Endodermal cell (in vitro differentiated cells): ENCODE measurements at regions not wholly inside any gene's neighbourhood (a gene's known extent, or its start where the extent isn't known, plus 50 kb on each side); places are given as distances from the start of the nearest gene placed in this dataset.

Experiments used
- DNase-seq: peaks from one replicate; pipeline ENCODE4 v3.0.0-alpha.2; 2017
- H3K27ac ChIP-seq: 2 replicates; pipeline ENCODE4 v1.5.1; 2013; ENCODE audit warnings: mild to moderate bottlenecking, low read depth, low read length, moderate library complexity
- H3K27me3 ChIP-seq: 2 replicates; pipeline ENCODE4 v1.6.1; 2013; ENCODE audit warnings: mild to moderate bottlenecking, low read length, moderate library complexity; ENCODE audit not compliant: insufficient read depth, control insufficient read depth, poor library complexity, severe bottlenecking
- H3K36me3 ChIP-seq: 2 replicates; pipeline ENCODE4 v1.7.0; 2013; ENCODE audit warnings: mild to moderate bottlenecking, low read length, moderate library complexity; ENCODE audit not compliant: control insufficient read depth, insufficient read depth
- H3K4me1 ChIP-seq: one replicate; pipeline ENCODE4 v1.7.0; 2013; ENCODE audit warnings: low read length; ENCODE audit not compliant: control insufficient read depth, insufficient read depth
- H3K4me3 ChIP-seq: 2 replicates; pipeline ENCODE4 v1.5.1; 2013; ENCODE audit warnings: mild to moderate bottlenecking, low read length, moderate library complexity
- H3K9ac ChIP-seq: 2 replicates; pipeline ENCODE4 v1.6.1; 2013; ENCODE audit warnings: mild to moderate bottlenecking, low read length, moderate library complexity; ENCODE audit not compliant: poor library complexity, severe bottlenecking; ENCODE audit errors: extremely low read depth
- H3K9me3 ChIP-seq: 2 replicates; pipeline ENCODE4 v1.6.1; 2013; ENCODE audit warnings: mild to moderate bottlenecking, low read length, moderate library complexity; ENCODE audit not compliant: control insufficient read depth
- H3K27ac Mint-ChIP-seq: 2 replicates; pipeline ENCODE4 v1.8.0; 2020; ENCODE audit warnings: mixed read lengths
- H3K27me3 Mint-ChIP-seq: 2 replicates; pipeline ENCODE4 v1.8.0; 2021; ENCODE audit warnings: mild to moderate bottlenecking, mixed read lengths; ENCODE audit not compliant: insufficient read depth
- H3K36me3 Mint-ChIP-seq: 2 replicates; pipeline ENCODE4 v1.8.0; 2020; ENCODE audit warnings: low read depth, mixed read lengths
- H3K4me1 Mint-ChIP-seq: 2 replicates; pipeline ENCODE4 v1.8.0; 2020; ENCODE audit warnings: mixed read lengths
- H3K4me3 Mint-ChIP-seq: 2 replicates; pipeline ENCODE4 v1.8.0; 2020; ENCODE audit warnings: mild to moderate bottlenecking, moderate library complexity, mixed read lengths
- H3K9me3 Mint-ChIP-seq: 2 replicates; pipeline ENCODE4 v1.8.0; 2020; ENCODE audit warnings: mild to moderate bottlenecking, mixed read lengths
- WGBS, 2 experiments: methylation state at CpG; one replicate each; pipeline versions ENCODE4 v1.1.5 to v1.1.7; 2013; ENCODE audit warnings: missing lambda C conversion rate in 2 of 2, mixed read lengths in 1 of 2; ENCODE audit not compliant: insufficient coverage in 1 of 2, insufficient read length in 1 of 2; 5-methylcytosine and 5-hydroxymethylcytosine counted together
- TF ChIP-seq, protein P1 (sequence below): fragments of 200-600 bp; sonication (generic); conservative IDR thresholded peaks from 2 replicates; pipeline ENCODE4 v1.5.0; 2021; ENCODE audit warnings: antibody characterized with exemption, mild to moderate bottlenecking

DNA sequence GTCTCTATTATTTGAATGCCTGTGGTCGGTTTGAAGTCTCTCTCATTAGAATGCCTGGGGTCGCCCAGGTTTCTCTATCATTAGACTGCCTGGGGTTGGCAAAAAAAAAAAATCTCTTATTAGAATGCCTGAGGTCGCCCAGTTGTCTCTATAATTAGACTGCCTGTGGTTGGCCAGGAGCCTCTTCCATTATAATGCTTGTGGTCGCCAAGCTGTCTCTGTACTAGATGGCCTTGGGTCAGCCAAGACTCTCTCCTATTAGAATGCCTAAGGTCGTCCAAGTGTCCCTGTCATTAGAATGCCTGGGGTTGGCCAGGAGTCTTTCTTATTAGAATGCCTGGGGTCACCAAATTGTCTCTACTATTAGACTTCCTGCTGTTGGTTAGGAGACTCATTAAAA is 2228.4 kb downstream of the TP53TG3F start:
- H3K9me3 Mint-ChIP-seq: peaks cover 98% of the 10 kb centered on the region
- H3K36me3 Mint-ChIP-seq: no peaks in the 10 kb centered on the region
- no peaks in the 10 kb centered on the region for H3K27me3 Mint-ChIP-seq
- Histone ChIP-seq H3K4me1 (no peaks in the 10 kb centered on the region), H3K9me3 (peaks cover 90% of the 10 kb centered on the region), H3K27ac (no peak overlapping the region), H3K27me3 (no peaks in the 10 kb centered on the region), H3K9ac (no peak overlapping the region), H3K4me3 (no peak overlapping the region), H3K36me3 (no peaks in the 10 kb centered on the region)
- WGBS, 2 experiments: 57 to 68% methylated on average over 4 to 5 of the region's 5 CpGs
- no peak overlapping the region for H3K27ac Mint-ChIP-seq
- no peaks in the 10 kb centered on the region for H3K4me1 Mint-ChIP-seq
- no peak overlapping the region for H3K4me3 Mint-ChIP-seq
- TF ChIP-seq, protein P1, sequence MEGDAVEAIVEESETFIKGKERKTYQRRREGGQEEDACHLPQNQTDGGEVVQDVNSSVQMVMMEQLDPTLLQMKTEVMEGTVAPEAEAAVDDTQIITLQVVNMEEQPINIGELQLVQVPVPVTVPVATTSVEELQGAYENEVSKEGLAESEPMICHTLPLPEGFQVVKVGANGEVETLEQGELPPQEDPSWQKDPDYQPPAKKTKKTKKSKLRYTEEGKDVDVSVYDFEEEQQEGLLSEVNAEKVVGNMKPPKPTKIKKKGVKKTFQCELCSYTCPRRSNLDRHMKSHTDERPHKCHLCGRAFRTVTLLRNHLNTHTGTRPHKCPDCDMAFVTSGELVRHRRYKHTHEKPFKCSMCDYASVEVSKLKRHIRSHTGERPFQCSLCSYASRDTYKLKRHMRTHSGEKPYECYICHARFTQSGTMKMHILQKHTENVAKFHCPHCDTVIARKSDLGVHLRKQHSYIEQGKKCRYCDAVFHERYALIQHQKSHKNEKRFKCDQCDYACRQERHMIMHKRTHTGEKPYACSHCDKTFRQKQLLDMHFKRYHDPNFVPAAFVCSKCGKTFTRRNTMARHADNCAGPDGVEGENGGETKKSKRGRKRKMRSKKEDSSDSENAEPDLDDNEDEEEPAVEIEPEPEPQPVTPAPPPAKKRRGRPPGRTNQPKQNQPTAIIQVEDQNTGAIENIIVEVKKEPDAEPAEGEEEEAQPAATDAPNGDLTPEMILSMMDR: no peak
- DNase-seq: no peak

DNA sequence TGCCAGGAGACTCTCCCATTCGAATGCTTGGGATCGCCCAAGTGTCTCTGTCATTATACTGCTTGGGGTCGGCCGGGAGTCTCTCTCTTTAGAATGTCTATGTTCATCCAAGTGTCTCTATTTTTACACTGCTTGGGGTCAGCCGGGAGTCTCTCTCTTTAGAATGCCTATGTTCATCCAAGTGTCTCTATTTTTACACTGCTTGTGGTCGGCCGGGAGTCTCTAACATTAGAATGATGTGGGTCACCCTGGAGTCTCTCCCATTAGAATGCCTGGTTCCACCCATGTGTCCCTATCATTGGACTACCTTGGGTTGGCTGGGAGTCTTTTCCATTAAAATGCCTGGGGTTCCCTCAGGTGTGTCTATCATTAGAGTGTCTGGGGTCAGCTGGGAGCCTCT is 2230.4 kb downstream of the TP53TG3F start:
- peaks cover 92% of the 10 kb centered on the region for H3K9me3 ChIP-seq

DNA sequence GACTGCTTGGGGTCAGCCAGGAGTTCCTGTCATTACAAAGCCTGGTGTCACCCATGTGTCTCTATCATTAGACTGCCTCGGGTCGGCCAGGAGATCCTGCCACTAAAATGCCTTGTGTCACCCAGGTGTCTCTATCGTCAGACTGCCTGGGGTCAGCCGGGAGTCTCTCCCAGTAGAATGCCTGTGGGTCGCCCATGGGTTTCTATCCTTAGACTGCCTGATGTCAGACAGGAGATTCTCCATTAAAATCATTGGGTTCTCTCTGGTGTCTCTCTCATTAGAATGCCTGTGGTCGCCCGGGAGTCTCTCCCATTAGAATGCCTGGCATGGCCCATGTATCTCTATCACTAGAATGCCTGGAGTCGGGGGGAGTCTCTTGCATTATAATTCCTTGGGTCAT is 2231.0 kb downstream of the TP53TG3F start:
- H3K27me3 Mint-ChIP-seq: no peaks in the 10 kb centered on the region
- H3K36me3 Mint-ChIP-seq: no peaks in the 10 kb centered on the region
- Histone ChIP-seq H3K27ac (no peak overlapping the region), H3K27me3 (no peaks in the 10 kb centered on the region), H3K9me3 (peaks cover 87% of the 10 kb centered on the region), H3K9ac (no peak overlapping the region), H3K36me3 (no peaks in the 10 kb centered on the region), H3K4me3 (no peak overlapping the region), H3K4me1 (no peaks in the 10 kb centered on the region)
- no peak overlapping the region for H3K4me3 Mint-ChIP-seq
- DNase-seq: no peak
- H3K27ac Mint-ChIP-seq: no peak overlapping the region
- H3K9me3 Mint-ChIP-seq: peaks cover 100% of the 10 kb centered on the region
- TF ChIP-seq, protein P1: no peak
- WGBS, 2 experiments: 77% methylated on average over 6 to 8 of the region's 8 CpGs
- no peaks in the 10 kb centered on the region for H3K4me1 Mint-ChIP-seq

More for the DNA sequence above, 2230.4 kb downstream of the TP53TG3F start:
- H3K27me3 ChIP-seq: no peaks in the 10 kb centered on the region
- DNase-seq: no peak
- no peaks in the 10 kb centered on the region for H3K36me3 Mint-ChIP-seq
- H3K27ac ChIP-seq: no peak overlapping the region
- H3K9me3 Mint-ChIP-seq: peaks cover 100% of the 10 kb centered on the region
- H3K4me1 Mint-ChIP-seq: no peaks in the 10 kb centered on the region
- no peak overlapping the region for H3K4me3 ChIP-seq
- TF ChIP-seq, protein P1: no peak
- no peaks in the 10 kb centered on the region for H3K27me3 Mint-ChIP-seq
- no peaks in the 10 kb centered on the region for H3K4me1 ChIP-seq
- no peaks in the 10 kb centered on the region for H3K36me3 ChIP-seq
- H3K27ac Mint-ChIP-seq: no peak overlapping the region
- H3K9ac ChIP-seq: no peak overlapping the region
- 85 to 95% methylated on average over 7 of the region's 7 CpGs for WGBS, 2 experiments
- H3K4me3 Mint-ChIP-seq: no peak overlapping the region
